WTC11 (cell line): ENCODE measurements at regions not wholly inside any gene's neighbourhood (a gene's known extent, or its start where the extent isn't known, plus 50 kb on each side); places are given as distances from the start of the nearest gene placed in this dataset.

ENCODE experiments used
- ATAC-seq: fragments of 200-7000 bp; cut with Tn5 transposase; 2 replicates; pipeline ENCODE4 v1.10.0; 2021; ENCODE audit warnings: mild to moderate bottlenecking, moderate library complexity
- CTCF ChIA-PET: fragments of 300-600 bp; sonication (Branson Sonifier 250); formaldehyde crosslinking; loops from one replicate; lab custom pipeline; 2021; ENCODE audit warnings: antibody characterized with exemption; lab: Charles Lee
- POLR2A ChIA-PET: fragments of 350-600 bp; sonication (Branson Sonifier 250); formaldehyde crosslinking; loops from one replicate; lab custom pipeline; 2021; ENCODE audit warnings: antibody characterized with exemption; lab: Charles Lee
- DNase-seq: peaks from one replicate; pipeline ENCODE4 v3.0.0; 2021; ENCODE audit warnings: low spot score
- H3K27ac Mint-ChIP-seq: 2 replicates; pipeline ENCODE4 v1.8.0; 2021; ENCODE audit warnings: mixed read lengths
- H3K27me3 Mint-ChIP-seq: 2 replicates; pipeline ENCODE4 v1.8.0; 2021; ENCODE audit warnings: low read depth, mild to moderate bottlenecking, moderate library complexity, mixed read lengths
- H3K36me3 Mint-ChIP-seq: 2 replicates; pipeline ENCODE4 v1.8.0; 2021; ENCODE audit warnings: mixed read lengths
- H3K4me1 Mint-ChIP-seq: 2 replicates; pipeline ENCODE4 v1.8.0; 2022; ENCODE audit warnings: mixed read lengths
- H3K4me3 Mint-ChIP-seq: 2 replicates; pipeline ENCODE4 v1.8.0; 2021; ENCODE audit warnings: mild to moderate bottlenecking, moderate library complexity, mixed read lengths
- H3K9me3 Mint-ChIP-seq: 2 replicates; pipeline ENCODE4 v1.8.0; 2021; ENCODE audit warnings: mixed read lengths
- ATF1 ChIP-seq: sonication (generic); formaldehyde crosslinking; IDR thresholded peaks from 2 replicates; pipeline ENCODE4 v1.8.1; 2023; ENCODE audit warnings: mild to moderate bottlenecking, moderate library complexity, missing genetic modification reagents
- ATF2 ChIP-seq: sonication (generic); formaldehyde crosslinking; IDR thresholded peaks from 2 replicates; pipeline ENCODE4 v1.8.1; 2022; ENCODE audit warnings: low read depth, missing genetic modification reagents, borderline replicate concordance
- CBFB ChIP-seq: sonication (generic); formaldehyde crosslinking; IDR thresholded peaks from 2 replicates; pipeline ENCODE4 v1.8.1; 2022; ENCODE audit warnings: mild to moderate bottlenecking, low read depth, missing genetic modification reagents
- EMX1 ChIP-seq: fragments of 250-450 bp; sonication (Bioruptor Pico); IDR thresholded peaks from 2 replicates; pipeline ENCODE4 v1.8.0; 2021; ENCODE audit warnings: mild to moderate bottlenecking
- HMGA2 ChIP-seq: fragments of 250-450 bp; sonication (Bioruptor Pico); IDR thresholded peaks from 2 replicates; pipeline ENCODE4 v1.4.0; 2021; ENCODE audit warnings: mild to moderate bottlenecking, moderate library complexity
- MYBL2 ChIP-seq: sonication (generic); formaldehyde crosslinking; IDR thresholded peaks from 2 replicates; pipeline ENCODE4 v1.8.1; 2023; ENCODE audit warnings: mild to moderate bottlenecking, moderate library complexity, missing genetic modification reagents
- NR1H2 ChIP-seq: sonication (generic); formaldehyde crosslinking; IDR thresholded peaks from 2 replicates; pipeline ENCODE4 v1.9.0; 2021; ENCODE audit warnings: mild to moderate bottlenecking, moderate library complexity, missing genetic modification reagents
- NR2C2 ChIP-seq: sonication (generic); formaldehyde crosslinking; IDR thresholded peaks from 2 replicates; pipeline ENCODE4 v1.8.0; 2022; ENCODE audit warnings: mild to moderate bottlenecking, missing genetic modification reagents
- OVOL2 ChIP-seq: fragments of 250-450 bp; sonication (Bioruptor Pico); IDR thresholded peaks from 2 replicates; pipeline ENCODE4 v1.9.0; 2021; ENCODE audit warnings: mild to moderate bottlenecking, borderline replicate concordance
- PRRX2 ChIP-seq: fragments of 250-450 bp; sonication (Bioruptor Pico); IDR thresholded peaks from 2 replicates; pipeline ENCODE4 v1.8.0; 2021; ENCODE audit warnings: mild to moderate bottlenecking
- RELA ChIP-seq: sonication (generic); formaldehyde crosslinking; IDR thresholded peaks from 2 replicates; pipeline ENCODE4 v1.8.1; 2022; ENCODE audit warnings: missing genetic modification reagents, mild to moderate bottlenecking, borderline replicate concordance
- SMAD3 ChIP-seq: sonication (generic); formaldehyde crosslinking; IDR thresholded peaks from 2 replicates; pipeline ENCODE4 v1.8.0; 2022; ENCODE audit warnings: missing genetic modification reagents, mild to moderate bottlenecking, borderline replicate concordance
- TEAD1 ChIP-seq: sonication (generic); formaldehyde crosslinking; IDR thresholded peaks from 2 replicates; pipeline ENCODE4 v1.8.0; 2022; ENCODE audit warnings: mild to moderate bottlenecking, missing genetic modification reagents
- TEAD4 ChIP-seq: sonication (generic); formaldehyde crosslinking; IDR thresholded peaks from 2 replicates; pipeline ENCODE4 v1.8.0; 2022; ENCODE audit warnings: mild to moderate bottlenecking, missing genetic modification reagents
- ZNF138 ChIP-seq: sonication (generic); formaldehyde crosslinking; conservative IDR thresholded peaks from 2 replicates; pipeline ENCODE4 v1.8.1; 2022; ENCODE audit warnings: mild to moderate bottlenecking, moderate library complexity, missing genetic modification reagents
- ZNF317 ChIP-seq: sonication (generic); formaldehyde crosslinking; IDR thresholded peaks from 2 replicates; pipeline ENCODE4 v1.8.1; 2023; ENCODE audit warnings: low read depth, mild to moderate bottlenecking, moderate library complexity, missing genetic modification reagents, borderline replicate concordance
- ZNF671 ChIP-seq: fragments of 250-450 bp; sonication (Bioruptor Pico); IDR thresholded peaks from 2 replicates; pipeline ENCODE4 v1.8.0; 2021; ENCODE audit warnings: mild to moderate bottlenecking
- TF ChIP-seq, protein P1 (sequence below): sonication (generic); formaldehyde crosslinking; IDR thresholded peaks from 2 replicates; pipeline ENCODE4 v1.8.1; 2023; ENCODE audit warnings: mild to moderate bottlenecking, missing genetic modification reagents, moderate library complexity
- TF ChIP-seq, protein P2 (sequence below): fragments of 250-450 bp; sonication (Bioruptor Pico); conservative IDR thresholded peaks from 2 replicates; pipeline ENCODE4 v1.9.0; 2021; ENCODE audit warnings: mild to moderate bottlenecking
- TF ChIP-seq, protein P3 (sequence below): sonication (generic); formaldehyde crosslinking; IDR thresholded peaks from 2 replicates; pipeline ENCODE4 v1.8.1; 2023; ENCODE audit warnings: mild to moderate bottlenecking, missing genetic modification reagents
- TF ChIP-seq, protein P4 (sequence below): sonication (generic); formaldehyde crosslinking; IDR thresholded peaks from 2 replicates; pipeline ENCODE4 v1.8.1; 2023; ENCODE audit warnings: mild to moderate bottlenecking, missing genetic modification reagents, borderline replicate concordance

- TF ChIP-seq ATF2 (CRISPR knock-in tag) (no peak), PRRX2 (CRISPR knock-in tag) (no peak), ATF1 (no peak), NR2C2 (CRISPR knock-in tag) (no peak), TEAD4 (CRISPR knock-in tag) (no peak), ZNF138 (CRISPR knock-in tag) (no peak), ZNF671 (CRISPR knock-in tag) (no peak), NR1H2 (CRISPR knock-in tag) (no peak), EMX1 (CRISPR knock-in tag) (no peak), HMGA2 (no peak), RELA (no peak), OVOL2 (CRISPR knock-in tag) (no peak), TEAD1 (CRISPR knock-in tag) (no peak), SMAD3 (no peak), ZNF317 (CRISPR knock-in tag) (no peak)
- TF ChIP-seq, protein P1, sequence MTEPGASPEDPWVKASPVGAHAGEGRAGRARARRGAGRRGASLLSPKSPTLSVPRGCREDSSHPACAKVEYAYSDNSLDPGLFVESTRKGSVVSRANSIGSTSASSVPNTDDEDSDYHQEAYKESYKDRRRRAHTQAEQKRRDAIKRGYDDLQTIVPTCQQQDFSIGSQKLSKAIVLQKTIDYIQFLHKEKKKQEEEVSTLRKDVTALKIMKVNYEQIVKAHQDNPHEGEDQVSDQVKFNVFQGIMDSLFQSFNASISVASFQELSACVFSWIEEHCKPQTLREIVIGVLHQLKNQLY, result no peak
- TF ChIP-seq, protein P2, sequence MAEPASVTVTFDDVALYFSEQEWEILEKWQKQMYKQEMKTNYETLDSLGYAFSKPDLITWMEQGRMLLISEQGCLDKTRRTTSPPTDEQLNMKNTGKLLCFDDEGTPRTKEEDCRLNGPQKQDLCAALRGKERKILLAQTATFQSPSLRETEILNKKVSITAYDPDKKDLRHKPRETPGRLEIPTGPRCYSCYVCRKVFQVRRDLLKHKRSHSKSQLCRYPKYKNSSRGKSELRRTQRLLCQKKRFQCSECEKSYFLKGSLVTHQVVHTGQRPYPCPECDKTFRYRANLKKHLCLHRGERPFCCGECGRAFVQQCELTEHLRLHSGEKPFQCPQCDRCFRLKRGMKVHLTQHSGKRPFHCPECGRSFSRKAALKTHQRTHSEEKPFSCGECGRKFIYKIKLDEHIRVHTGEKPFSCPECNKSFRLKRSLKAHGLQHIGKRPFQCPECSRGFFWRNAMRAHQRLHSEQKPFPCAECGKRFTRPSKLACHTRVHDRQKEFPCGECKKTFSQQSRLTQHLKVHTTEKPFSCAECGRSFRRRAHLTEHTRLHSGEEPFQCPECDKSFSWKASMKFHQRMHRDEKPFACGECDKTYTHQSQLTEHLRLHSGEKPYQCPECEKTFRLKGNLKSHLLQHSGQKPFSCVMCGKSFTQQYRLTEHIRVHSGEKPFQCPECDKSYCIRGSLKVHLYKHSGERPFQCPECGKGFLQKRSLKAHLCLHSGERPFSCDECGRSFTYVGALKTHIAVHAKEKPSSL (CRISPR knock-in tag), result no peak
- TF ChIP-seq, protein P3, sequence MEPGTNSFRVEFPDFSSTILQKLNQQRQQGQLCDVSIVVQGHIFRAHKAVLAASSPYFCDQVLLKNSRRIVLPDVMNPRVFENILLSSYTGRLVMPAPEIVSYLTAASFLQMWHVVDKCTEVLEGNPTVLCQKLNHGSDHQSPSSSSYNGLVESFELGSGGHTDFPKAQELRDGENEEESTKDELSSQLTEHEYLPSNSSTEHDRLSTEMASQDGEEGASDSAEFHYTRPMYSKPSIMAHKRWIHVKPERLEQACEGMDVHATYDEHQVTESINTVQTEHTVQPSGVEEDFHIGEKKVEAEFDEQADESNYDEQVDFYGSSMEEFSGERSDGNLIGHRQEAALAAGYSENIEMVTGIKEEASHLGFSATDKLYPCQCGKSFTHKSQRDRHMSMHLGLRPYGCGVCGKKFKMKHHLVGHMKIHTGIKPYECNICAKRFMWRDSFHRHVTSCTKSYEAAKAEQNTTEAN (CRISPR knock-in tag), result no peak
- Mint-ChIP-seq H3K36me3 (no peaks in the 10 kb centered on the region), H3K9me3 (no peaks in the 10 kb centered on the region), H3K27ac (peak overlapping the region; percentile 28; the same call in 1 of the 2 replicates), H3K27me3 (no peaks in the 10 kb centered on the region), H3K4me1 (peaks cover 30% of the 10 kb centered on the region), H3K4me3 (no peak overlapping the region)
- DNase-seq (no peak), ATAC-seq (no peak; the same call in 1 of the 2 replicates)
- ChIA-PET CTCF (interaction anchor here (0.8 to 1.6 kb wide), 4 partner anchors 24 to 153 kb away, joined by 3 to 8 read pairs (median 4); no protein-coding TSS in a partner anchor), POLR2A (no interaction called here)
These were observed 61.5 kb upstream of the NEDD4L start for GRCh38 chr18:57982372-57983021.

DNA sequence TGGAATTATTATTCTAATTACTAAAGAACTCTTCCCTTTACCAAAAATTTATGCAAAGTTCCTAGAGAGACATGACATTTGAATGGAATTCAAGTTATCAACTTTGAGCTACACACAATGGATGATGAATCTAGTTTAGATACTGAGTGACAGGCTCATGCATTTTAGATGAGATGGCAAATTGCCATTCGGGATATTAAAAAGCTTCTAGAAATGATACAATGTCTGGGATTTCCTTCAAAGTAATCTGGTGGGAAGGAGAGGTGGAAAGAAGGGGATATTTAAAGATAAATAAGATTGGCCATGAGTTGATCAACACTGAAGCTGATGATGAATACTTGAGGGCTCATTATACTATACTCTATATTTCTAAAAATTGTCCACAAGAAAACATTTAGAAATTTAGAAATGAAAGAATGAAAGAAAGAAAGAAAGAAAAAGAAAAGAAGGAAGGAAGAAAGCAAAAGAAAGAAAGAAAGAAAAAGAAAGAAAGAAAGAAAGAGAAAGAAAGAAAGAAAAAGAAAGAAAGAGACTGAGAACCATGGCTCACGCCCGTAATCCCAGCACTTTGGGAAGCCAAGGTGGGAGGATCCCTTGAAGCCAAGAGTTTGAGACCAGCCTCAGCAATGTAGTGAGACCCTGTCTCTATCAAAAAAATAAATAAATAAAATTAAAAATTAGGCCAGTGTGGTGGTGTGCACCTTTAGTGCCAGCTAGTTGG is 62.6 kb upstream of the NEDD4L start:
- no peaks in the 10 kb centered on the region for H3K9me3 Mint-ChIP-seq
- H3K36me3 Mint-ChIP-seq, result no peaks in the 10 kb centered on the region
- H3K4me3 Mint-ChIP-seq, result no peak overlapping the region
- no peak for DNase-seq
- ATAC-seq, result no peak
- POLR2A ChIA-PET, result no interaction called here
- H3K27me3 Mint-ChIP-seq, result no peaks in the 10 kb centered on the region
- H3K27ac Mint-ChIP-seq, result no peak overlapping the region
- peaks cover 35% of the 10 kb centered on the region for H3K4me1 Mint-ChIP-seq
- CTCF ChIA-PET, result interaction anchor here (1.2 kb wide), 1 partner anchor 141 kb away, joined by 5 read pairs; no protein-coding TSS in a partner anchor
- TF ChIP-seq, protein P4, sequence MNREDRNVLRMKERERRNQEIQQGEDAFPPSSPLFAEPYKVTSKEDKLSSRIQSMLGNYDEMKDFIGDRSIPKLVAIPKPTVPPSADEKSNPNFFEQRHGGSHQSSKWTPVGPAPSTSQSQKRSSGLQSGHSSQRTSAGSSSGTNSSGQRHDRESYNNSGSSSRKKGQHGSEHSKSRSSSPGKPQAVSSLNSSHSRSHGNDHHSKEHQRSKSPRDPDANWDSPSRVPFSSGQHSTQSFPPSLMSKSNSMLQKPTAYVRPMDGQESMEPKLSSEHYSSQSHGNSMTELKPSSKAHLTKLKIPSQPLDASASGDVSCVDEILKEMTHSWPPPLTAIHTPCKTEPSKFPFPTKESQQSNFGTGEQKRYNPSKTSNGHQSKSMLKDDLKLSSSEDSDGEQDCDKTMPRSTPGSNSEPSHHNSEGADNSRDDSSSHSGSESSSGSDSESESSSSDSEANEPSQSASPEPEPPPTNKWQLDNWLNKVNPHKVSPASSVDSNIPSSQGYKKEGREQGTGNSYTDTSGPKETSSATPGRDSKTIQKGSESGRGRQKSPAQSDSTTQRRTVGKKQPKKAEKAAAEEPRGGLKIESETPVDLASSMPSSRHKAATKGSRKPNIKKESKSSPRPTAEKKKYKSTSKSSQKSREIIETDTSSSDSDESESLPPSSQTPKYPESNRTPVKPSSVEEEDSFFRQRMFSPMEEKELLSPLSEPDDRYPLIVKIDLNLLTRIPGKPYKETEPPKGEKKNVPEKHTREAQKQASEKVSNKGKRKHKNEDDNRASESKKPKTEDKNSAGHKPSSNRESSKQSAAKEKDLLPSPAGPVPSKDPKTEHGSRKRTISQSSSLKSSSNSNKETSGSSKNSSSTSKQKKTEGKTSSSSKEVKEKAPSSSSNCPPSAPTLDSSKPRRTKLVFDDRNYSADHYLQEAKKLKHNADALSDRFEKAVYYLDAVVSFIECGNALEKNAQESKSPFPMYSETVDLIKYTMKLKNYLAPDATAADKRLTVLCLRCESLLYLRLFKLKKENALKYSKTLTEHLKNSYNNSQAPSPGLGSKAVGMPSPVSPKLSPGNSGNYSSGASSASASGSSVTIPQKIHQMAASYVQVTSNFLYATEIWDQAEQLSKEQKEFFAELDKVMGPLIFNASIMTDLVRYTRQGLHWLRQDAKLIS (CRISPR knock-in tag), result no peak
- TF ChIP-seq, protein P2 (CRISPR knock-in tag), result no peak
- TF ChIP-seq ZNF138 (CRISPR knock-in tag), result no peak
- no peak for TF ChIP-seq MYBL2 (CRISPR knock-in tag)
- no peak for TF ChIP-seq CBFB
